Trophoblast cell (in vitro differentiated cells and primary cell): ENCODE measurements at regions not wholly inside any gene's neighbourhood (a gene's known extent, or its start where the extent isn't known, plus 50 kb on each side); places are given as distances from the start of the nearest gene placed in this dataset.

Source experiments
- DNase-seq, 2 donors: peaks; one replicate each; pipeline ENCODE4 v3.0.0-alpha.2; 2016
- H2AFZ ChIP-seq: 2 replicates; pipeline ENCODE4 v1.6.1; 2013; ENCODE audit warnings: low read length, moderate library complexity, mild to moderate bottlenecking; ENCODE audit not compliant: insufficient read depth, poor library complexity
- H2AK5ac ChIP-seq: 2 replicates; pipeline ENCODE4 v1.6.1; 2013; ENCODE audit warnings: mild to moderate bottlenecking, low read length
- H2BK120ac ChIP-seq: 2 replicates; pipeline ENCODE4 v1.6.1; 2013; ENCODE audit warnings: low read length, mild to moderate bottlenecking, moderate library complexity; ENCODE audit not compliant: insufficient read depth, poor library complexity
- H2BK12ac ChIP-seq: 2 replicates; pipeline ENCODE4 v1.6.1; 2013; ENCODE audit warnings: mild to moderate bottlenecking, low read length, moderate library complexity
- H2BK5ac ChIP-seq: 2 replicates; pipeline ENCODE4 v1.6.1; 2013; ENCODE audit warnings: low read length, low read depth, moderate library complexity, mild to moderate bottlenecking; ENCODE audit not compliant: poor library complexity
- H3K14ac ChIP-seq: 2 replicates; pipeline ENCODE4 v1.6.1; 2013; ENCODE audit warnings: mild to moderate bottlenecking, low read length
- H3K18ac ChIP-seq: 2 replicates; pipeline ENCODE4 v1.6.1; 2013; ENCODE audit warnings: mild to moderate bottlenecking, low read length
- H3K23ac ChIP-seq: 2 replicates; pipeline ENCODE4 v1.6.1; 2013; ENCODE audit warnings: low read length
- H3K27ac ChIP-seq: 2 replicates; pipeline ENCODE4 v1.5.1; 2013; ENCODE audit warnings: low read depth, mild to moderate bottlenecking, inconsistent platforms, low read length, moderate library complexity
- H3K27me3 ChIP-seq: 2 replicates; pipeline ENCODE4 v1.6.1; 2013; ENCODE audit warnings: inconsistent platforms, mild to moderate bottlenecking, low read length, moderate library complexity; ENCODE audit not compliant: insufficient read depth
- H3K36me3 ChIP-seq, 2 experiments: 1 replicate in 1 of 2; 2 replicates in 1 of 2; pipeline ENCODE4 v1.6.1; 2013; ENCODE audit warnings: low read length in 2 of 2, mild to moderate bottlenecking in 2 of 2, moderate library complexity in 1 of 2; ENCODE audit not compliant: insufficient read depth in 2 of 2, control insufficient read depth in 1 of 2
- H3K4ac ChIP-seq: 2 replicates; pipeline ENCODE4 v1.6.1; 2013; ENCODE audit warnings: low read depth, mild to moderate bottlenecking, low read length, moderate library complexity
- H3K4me1 ChIP-seq, 2 experiments: 1 replicate in 1 of 2; 2 replicates in 1 of 2; pipeline ENCODE4 v1.6.1; 2013; ENCODE audit warnings: low read length in 2 of 2, mild to moderate bottlenecking in 2 of 2, moderate library complexity in 1 of 2; ENCODE audit not compliant: insufficient read depth in 2 of 2, control insufficient read depth in 1 of 2
- H3K4me2 ChIP-seq: 2 replicates; pipeline ENCODE4 v1.6.1; 2013; ENCODE audit warnings: inconsistent platforms, mild to moderate bottlenecking, low read length, moderate library complexity
- H3K4me3 ChIP-seq: 2 replicates; pipeline ENCODE4 v1.5.1; 2013; ENCODE audit warnings: mild to moderate bottlenecking, low read depth, low read length, inconsistent platforms
- H3K79me1 ChIP-seq: one replicate; pipeline ENCODE4 v1.6.1; 2013; ENCODE audit warnings: low read length
- H3K79me2 ChIP-seq: 2 replicates; pipeline ENCODE4 v1.6.1; 2013; ENCODE audit warnings: low read length, mild to moderate bottlenecking; ENCODE audit not compliant: control insufficient read depth, insufficient read depth, poor library complexity
- H3K9ac ChIP-seq: 2 replicates; pipeline ENCODE4 v1.6.1; 2013; ENCODE audit warnings: mild to moderate bottlenecking, low read length
- H3K9me3 ChIP-seq: 2 replicates; pipeline ENCODE4 v1.6.1; 2013; ENCODE audit warnings: low read depth, mild to moderate bottlenecking, control low read depth, inconsistent platforms, low read length; ENCODE audit not compliant: insufficient read depth
- H4K12ac ChIP-seq: 2 replicates; pipeline ENCODE4 v1.6.1; 2013; ENCODE audit warnings: low read depth, mild to moderate bottlenecking, low read length, moderate library complexity
- H4K8ac ChIP-seq: 2 replicates; pipeline ENCODE4 v1.6.1; 2013; ENCODE audit warnings: low read depth, mild to moderate bottlenecking, low read length, moderate library complexity
- H4K91ac ChIP-seq: one replicate; pipeline ENCODE4 v1.6.1; 2013; ENCODE audit warnings: low read depth, mild to moderate bottlenecking, low read length, moderate library complexity
- WGBS: extraction: QIAGEN DNeasy Blood & Tissue Kit; methylation state at CpG from one replicate; pipeline ENCODE4 v1.1.7; 2013; ENCODE audit warnings: missing lambda C conversion rate; ENCODE audit not compliant: insufficient read length, insufficient coverage; ENCODE audit errors: extremely low coverage; 5-methylcytosine and 5-hydroxymethylcytosine counted together

DNA sequence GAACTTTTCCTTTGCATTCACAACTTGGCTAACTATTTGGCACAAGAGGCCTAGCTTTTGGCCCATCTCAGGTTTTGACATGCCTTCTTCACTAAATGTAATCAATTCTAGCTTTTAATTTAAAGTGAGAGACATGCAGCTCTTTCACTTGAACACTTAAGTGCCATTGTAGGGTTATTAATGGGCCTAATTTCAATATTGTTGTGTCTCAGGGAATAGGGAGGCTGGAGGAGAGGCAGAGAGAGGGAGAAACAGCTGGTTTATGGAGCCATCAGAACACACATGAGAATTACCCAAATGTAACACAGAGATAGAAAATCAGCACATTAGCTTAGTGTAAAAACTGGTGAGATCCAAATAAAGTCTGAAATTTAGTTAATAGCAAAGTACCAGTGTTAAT lies 157.4 kb downstream of the RPAP3 start:
- Histone ChIP-seq H4K12ac (no peak overlapping the region), H3K27me3 (no peaks in the 10 kb centered on the region), H2BK12ac (no peak overlapping the region), H2AK5ac (no peak overlapping the region), H3K4me2 (no peak overlapping the region), H3K18ac (no peak overlapping the region), H4K8ac (no peak overlapping the region), H3K9ac (no peak overlapping the region), H3K4me1 (no peaks in the 10 kb centered on the region), H3K36me3 (no peaks in the 10 kb centered on the region), H3K27ac (no peak overlapping the region), H3K79me2 (no peaks in the 10 kb centered on the region), H4K91ac (no peak overlapping the region), H3K14ac (no peak overlapping the region), H3K4me3 (no peak overlapping the region), H3K79me1 (no peaks in the 10 kb centered on the region), H3K4ac (no peak overlapping the region), H3K9me3 (peaks cover 3% of the 10 kb centered on the region), H2BK120ac (no peak overlapping the region), H3K23ac (no peak overlapping the region), H2BK5ac (no peak overlapping the region), H2AFZ (no peak overlapping the region)
- DNase-seq: no peak

DNA sequence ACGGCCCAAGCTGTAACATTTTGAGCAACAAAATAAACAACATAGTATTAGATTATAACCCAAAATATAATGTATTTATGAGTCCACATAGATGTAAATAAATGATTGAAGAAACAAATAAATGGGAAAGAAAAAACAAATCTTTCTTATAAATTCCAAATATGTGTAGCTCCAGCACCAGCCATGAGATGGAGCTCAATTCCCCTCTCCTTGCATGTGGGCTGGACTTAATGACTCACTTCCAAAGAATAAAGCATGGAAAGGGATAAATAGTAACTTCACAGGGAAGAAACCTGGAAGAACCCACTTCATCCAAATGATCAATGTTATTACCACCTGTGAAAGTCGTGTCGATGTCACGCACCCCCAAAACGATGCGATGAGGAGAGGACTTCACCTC lies 158.8 kb downstream of the RPAP3 start:
- Histone ChIP-seq H3K27me3 (no peaks in the 10 kb centered on the region), H4K12ac (no peak overlapping the region), H4K91ac (no peak overlapping the region), H3K4me1 (no peaks in the 10 kb centered on the region), H3K18ac (no peak overlapping the region), H3K36me3 (no peaks in the 10 kb centered on the region), H3K4me3 (no peak overlapping the region), H2BK120ac (no peak overlapping the region), H3K4me2 (no peak overlapping the region), H3K79me2 (no peaks in the 10 kb centered on the region), H3K79me1 (no peaks in the 10 kb centered on the region), H3K23ac (no peak overlapping the region), H3K9me3 (no peaks in the 10 kb centered on the region), H2AFZ (no peak overlapping the region), H3K4ac (no peak overlapping the region), H2BK5ac (no peak overlapping the region), H3K14ac (no peak overlapping the region), H4K8ac (no peak overlapping the region), H2BK12ac (no peak overlapping the region), H3K9ac (no peak overlapping the region), H2AK5ac (no peak overlapping the region), H3K27ac (no peak overlapping the region)
- peak; percentile 20 to 64 for DNase-seq
- no CpG with 5 or more reads among the region's 6 CpGs for WGBS

DNA sequence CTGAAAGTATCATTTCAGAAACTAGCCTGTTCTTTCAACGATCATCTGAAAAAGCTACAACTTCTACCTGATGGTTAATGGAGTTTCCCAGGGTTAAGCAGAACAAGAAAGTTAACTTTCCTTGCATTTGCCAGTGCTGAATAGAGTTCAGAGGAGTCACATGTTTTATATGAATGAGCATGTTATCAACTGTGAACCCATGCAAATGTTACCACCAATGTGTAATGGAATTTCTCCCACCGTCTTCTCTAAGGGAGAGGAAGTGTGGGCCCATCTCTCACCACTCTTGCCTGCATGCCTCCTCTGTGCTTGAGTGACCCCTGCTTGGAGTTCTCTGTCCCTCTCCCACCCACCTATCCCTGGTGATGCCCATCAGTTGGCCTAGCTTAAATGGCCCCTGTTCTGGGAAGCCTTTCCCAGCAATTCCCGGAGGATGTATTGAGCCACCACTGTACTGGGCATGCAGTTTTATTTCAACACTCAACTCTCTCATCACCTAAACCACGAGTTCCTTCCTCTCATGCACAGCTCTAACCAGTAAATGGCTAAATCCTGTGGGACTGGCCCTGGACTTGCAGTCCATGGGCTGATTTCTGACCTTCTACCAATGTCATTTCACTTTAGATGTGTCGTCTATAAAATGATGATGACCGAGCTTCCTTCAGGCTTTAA lies 159.8 kb downstream of the RPAP3 start:
- Histone ChIP-seq H3K27me3 (no peaks in the 10 kb centered on the region), H2AK5ac (no peak overlapping the region), H3K79me2 (no peaks in the 10 kb centered on the region), H3K9ac (no peak overlapping the region), H3K18ac (no peak overlapping the region), H4K91ac (no peak overlapping the region), H3K4me3 (no peak overlapping the region), H4K12ac (no peak overlapping the region), H2BK120ac (no peak overlapping the region), H2BK12ac (no peak overlapping the region), H3K23ac (no peak overlapping the region), H3K4me1 (no peaks in the 10 kb centered on the region), H3K14ac (no peak overlapping the region), H3K4me2 (no peak overlapping the region), H4K8ac (no peak overlapping the region), H3K4ac (no peak overlapping the region), H3K27ac (no peak overlapping the region), H3K36me3 (no peaks in the 10 kb centered on the region), H2AFZ (no peak overlapping the region), H3K9me3 (no peaks in the 10 kb centered on the region), H3K79me1 (no peaks in the 10 kb centered on the region), H2BK5ac (no peak overlapping the region)
- no CpG with 5 or more reads among the region's 6 CpGs for WGBS
- no peak for DNase-seq

DNA sequence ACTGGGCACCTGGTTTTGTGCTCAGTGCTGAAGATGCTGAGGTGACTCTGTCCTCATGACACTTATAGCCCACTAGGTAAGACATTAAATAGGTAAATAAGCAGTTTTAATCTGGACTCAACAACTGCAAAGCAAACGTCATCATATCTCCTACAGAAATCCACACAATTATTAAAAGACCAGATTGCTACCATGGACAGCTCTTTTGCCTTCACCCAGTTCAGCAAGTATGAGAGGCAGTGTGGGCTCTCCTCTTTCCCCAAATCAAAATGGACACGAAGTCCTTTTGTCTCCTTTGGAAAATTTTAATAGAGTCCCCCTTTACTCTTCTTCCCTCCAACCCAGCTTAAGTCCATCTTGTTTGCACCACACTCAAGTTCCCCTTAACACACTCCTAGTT lies 171.1 kb downstream of the RPAP3 start:
- WGBS: no CpG with 5 or more reads among the region's 2 CpGs
- no peak overlapping the region for H4K91ac ChIP-seq
- no peak overlapping the region for H2BK12ac ChIP-seq

More for the DNA sequence above, 171.1 kb downstream of the RPAP3 start:
- no peak overlapping the region for H3K18ac ChIP-seq
- H4K8ac ChIP-seq: no peak overlapping the region
- H3K27ac ChIP-seq: no peak overlapping the region
- no peak for DNase-seq
- H3K4ac ChIP-seq: no peak overlapping the region
- H4K12ac ChIP-seq: no peak overlapping the region
- no peaks in the 10 kb centered on the region for H3K27me3 ChIP-seq
- H2AK5ac ChIP-seq: no peak overlapping the region
- no peak overlapping the region for H3K14ac ChIP-seq
- H3K9me3 ChIP-seq: peaks cover 6% of the 10 kb centered on the region
- no peak overlapping the region for H3K4me3 ChIP-seq
- no peaks in the 10 kb centered on the region for H3K79me1 ChIP-seq
- no peak overlapping the region for H3K9ac ChIP-seq
- H2AFZ ChIP-seq: no peak overlapping the region
- no peak overlapping the region for H3K4me2 ChIP-seq
- no peak overlapping the region for H3K23ac ChIP-seq
- H2BK120ac ChIP-seq: no peak overlapping the region
- H2BK5ac ChIP-seq: no peak overlapping the region
- H3K36me3 ChIP-seq: no peaks in the 10 kb centered on the region
- no peaks in the 10 kb centered on the region for H3K4me1 ChIP-seq
- no peaks in the 10 kb centered on the region for H3K79me2 ChIP-seq
